Upper lobe of left lung (tissue), 4 donors: ENCODE measurements at regions not wholly inside any gene's neighbourhood (a gene's known extent, or its start where the extent isn't known, plus 50 kb on each side); places are given as distances from the start of the nearest gene placed in this dataset.

Source experiments
- CTCF ChIP-seq, 6 experiments: fragments of 450-650 bp in 4 of 6; fragments of 200-600 bp in 2 of 6; sonication (generic) in 2 of 6; IDR thresholded peaks; one replicate each; pipeline ENCODE4 v1.5.1; 2016 to 2019; ENCODE audit warnings: antibody characterized with exemption in 6 of 6
- POLR2A ChIP-seq, 4 donors: fragments of 450-650 bp; IDR thresholded peaks; one replicate each; pipeline ENCODE4 v1.5.1; 2016 to 2017; ENCODE audit warnings: antibody characterized with exemption in 4 of 4, mild to moderate bottlenecking in 2 of 4

DNA sequence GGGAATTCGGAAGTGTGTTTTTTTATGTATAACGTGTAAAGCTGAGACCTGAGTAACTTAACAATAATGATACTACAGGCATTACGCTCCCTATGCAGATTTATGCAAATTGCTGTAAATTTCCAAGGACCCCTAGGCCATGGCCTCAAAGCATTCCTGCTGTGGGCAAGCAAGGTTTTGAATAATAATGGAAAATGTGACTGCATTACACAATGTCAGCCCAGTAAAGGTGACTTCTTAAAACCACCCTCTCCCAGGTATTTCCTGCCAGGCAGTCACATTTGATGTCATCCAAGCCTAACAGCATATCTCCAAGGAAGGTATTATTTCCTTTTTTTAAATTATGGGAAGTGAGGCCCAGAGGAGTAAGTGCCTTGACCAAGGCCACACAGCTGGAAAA lies 621.0 kb downstream of the BCL11B start:
- TF ChIP-seq CTCF (IDR thresholded peaks at IDR 0.05) (no peak), POLR2A (IDR thresholded peaks at IDR 0.05) (no peak)
